G401.6 (cell line): ENCODE measurements at regions not wholly inside any gene's neighbourhood (a gene's known extent, or its start where the extent isn't known, plus 50 kb on each side); places are given as distances from the start of the nearest gene placed in this dataset.

Experiments
- FAIRE-seq: peaks from 2 replicates; lab custom pipeline; 2012; peaks lifted over from hg19 to GRCh38; lab: Jason Lieb, UNC

- no peak for FAIRE-seq
Observed at GRCh38 chr5:142474431-142475094, 149.7 kb upstream of the SPRY4 start.

- FAIRE-seq: no peak
Observed at GRCh38 chr5:142473038-142473437, 148.2 kb upstream of the SPRY4 start.

DNA sequence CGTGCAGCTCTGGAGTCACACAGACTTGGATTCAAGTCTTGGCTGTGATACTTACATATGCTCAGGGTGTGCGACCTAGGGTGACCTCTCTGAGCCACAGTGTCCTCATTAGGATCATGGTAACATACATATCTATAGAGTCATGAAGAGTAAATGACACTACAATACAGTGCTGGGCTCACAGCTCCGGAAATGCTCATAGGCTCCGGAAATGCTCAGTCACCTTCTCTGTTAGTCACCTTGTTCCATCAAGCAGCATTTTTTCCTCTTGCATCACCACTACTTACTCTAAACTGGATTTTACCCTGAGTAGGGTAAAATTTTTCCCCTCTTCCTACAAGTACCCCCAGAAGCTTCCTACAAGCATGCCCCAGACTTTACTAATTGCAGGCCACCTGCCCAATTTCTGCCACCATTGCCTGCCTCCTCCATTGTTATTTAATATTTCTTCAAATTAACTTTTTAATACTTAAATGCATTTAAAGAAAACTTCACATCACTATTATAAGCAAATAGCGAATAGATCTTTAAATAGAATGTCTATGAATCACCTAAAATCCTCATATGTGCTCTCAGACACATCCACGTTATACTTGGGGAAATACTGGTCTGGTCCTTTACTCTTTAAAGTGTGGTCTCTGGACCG, 147.6 kb upstream of the SPRY4 start:
- no peak for FAIRE-seq

DNA sequence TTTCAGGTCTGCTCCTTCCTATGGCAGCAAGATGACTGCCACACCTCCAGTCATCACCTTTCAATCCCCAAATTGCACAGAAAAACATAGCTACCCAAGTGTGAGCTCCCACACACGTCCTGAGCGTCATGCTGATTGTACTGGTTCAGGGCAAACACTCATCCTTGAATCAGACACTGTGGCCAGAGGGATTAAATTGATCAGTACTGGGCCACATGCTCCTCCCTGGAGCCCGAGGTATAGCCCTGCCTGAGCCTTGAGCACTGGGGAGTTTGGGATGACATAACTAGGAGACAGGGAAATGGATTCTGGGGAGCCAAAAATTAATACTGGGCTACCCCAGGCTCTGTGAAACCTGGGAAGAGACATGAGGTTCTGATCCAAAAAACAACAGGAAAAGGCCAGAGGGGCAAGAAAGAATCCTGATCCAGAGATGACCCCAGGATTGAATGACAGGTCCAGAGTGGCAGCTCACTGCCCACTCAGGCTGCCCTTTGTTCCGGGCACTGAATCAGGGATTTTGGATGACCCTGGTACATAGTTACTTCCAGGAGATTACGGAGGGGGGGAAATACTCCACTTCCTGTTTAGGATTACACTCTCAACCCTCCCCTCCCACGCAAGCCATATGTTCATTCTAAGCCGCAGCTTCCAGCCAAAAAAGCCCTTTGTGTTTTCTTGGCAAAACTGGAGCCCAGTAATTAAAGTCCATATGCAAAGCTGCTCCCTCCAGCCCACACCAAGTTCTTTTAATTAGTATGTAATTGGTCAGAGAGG, 141.6 kb upstream of the SPRY4 start:
- no peak for FAIRE-seq

DNA sequence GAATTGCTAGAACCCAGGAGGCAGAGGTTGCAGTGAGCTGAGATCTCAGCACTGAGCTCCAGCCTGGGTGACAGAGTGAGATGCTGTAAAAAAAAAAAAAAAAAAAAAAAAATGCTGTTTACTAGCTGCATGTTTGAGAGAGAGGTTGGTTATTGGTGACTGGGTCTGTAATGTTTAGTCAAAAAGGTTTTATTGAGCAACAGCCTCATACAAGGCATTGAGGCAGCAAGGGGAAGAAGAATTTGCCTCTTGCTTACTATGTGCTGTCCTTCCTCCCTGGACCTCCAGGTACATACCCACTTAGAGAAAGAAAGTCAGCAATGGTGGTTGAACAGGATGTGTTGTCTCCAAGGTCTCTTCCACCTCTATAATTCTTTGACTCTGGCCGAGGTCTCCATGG, 140.7 kb upstream of the SPRY4 start:
- FAIRE-seq: no peak

GRCh38 chr5:142463904-142464303, 139.1 kb upstream of the SPRY4 start:
- FAIRE-seq: no peak

DNA sequence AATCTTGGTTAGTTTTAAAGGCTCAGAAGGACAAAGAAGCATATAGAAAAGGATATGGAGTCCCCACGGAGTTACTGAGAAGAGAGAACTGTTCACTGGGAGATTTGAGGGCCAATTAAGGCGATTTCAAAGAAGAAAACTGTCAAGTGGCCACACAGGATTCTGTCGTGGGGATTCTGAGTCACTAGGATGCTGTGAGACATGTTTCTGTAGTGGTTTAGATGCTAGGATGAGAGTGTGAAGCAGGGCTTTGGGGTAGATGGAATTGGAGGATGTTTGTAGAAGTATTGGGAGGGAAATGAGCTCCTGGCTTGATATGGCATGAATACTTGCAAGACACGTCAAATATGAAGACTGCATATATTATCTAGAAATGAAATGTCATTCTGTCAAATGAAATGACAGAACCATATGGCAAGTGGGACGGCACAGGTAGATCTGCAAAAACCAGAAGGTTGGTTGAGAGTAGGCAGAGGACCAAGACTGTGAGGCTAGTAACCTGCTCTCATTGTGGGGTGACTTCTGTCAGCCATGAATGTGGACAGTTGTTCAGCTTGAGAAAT, 136.3 kb upstream of the SPRY4 start:
- FAIRE-seq: no peak

GRCh38 chr5:142459209-142459608, 134.4 kb upstream of the SPRY4 start:
- FAIRE-seq: no peak

GRCh38 chr5:142455856-142456255, 131.0 kb upstream of the SPRY4 start:
- no peak for FAIRE-seq

- no peak for FAIRE-seq
Observed at GRCh38 chr5:142453932-142454331, 129.1 kb upstream of the SPRY4 start.

- peak; percentile 62 for FAIRE-seq
Observed at GRCh38 chr5:142450419-142450818, 125.6 kb upstream of the SPRY4 start.

- FAIRE-seq: no peak
Observed at GRCh38 chr5:142447887-142448286, 123.1 kb upstream of the SPRY4 start.

DNA sequence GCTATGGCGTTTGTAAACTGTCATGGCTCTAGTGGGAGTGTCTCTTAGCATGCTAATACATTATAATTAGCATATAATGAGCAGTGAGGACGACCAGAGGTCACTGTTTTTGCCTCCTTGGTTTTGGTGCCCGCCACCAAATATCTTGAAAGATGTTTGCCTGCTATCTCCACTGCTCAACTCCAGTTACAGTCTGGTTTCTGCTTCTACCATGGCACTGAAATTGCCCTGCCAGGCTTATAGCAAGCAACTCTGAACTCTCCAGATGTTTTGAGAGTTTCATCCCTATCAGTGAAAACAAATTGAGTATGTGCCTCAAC, 122.1 kb upstream of the SPRY4 start:
- no peak for FAIRE-seq

DNA sequence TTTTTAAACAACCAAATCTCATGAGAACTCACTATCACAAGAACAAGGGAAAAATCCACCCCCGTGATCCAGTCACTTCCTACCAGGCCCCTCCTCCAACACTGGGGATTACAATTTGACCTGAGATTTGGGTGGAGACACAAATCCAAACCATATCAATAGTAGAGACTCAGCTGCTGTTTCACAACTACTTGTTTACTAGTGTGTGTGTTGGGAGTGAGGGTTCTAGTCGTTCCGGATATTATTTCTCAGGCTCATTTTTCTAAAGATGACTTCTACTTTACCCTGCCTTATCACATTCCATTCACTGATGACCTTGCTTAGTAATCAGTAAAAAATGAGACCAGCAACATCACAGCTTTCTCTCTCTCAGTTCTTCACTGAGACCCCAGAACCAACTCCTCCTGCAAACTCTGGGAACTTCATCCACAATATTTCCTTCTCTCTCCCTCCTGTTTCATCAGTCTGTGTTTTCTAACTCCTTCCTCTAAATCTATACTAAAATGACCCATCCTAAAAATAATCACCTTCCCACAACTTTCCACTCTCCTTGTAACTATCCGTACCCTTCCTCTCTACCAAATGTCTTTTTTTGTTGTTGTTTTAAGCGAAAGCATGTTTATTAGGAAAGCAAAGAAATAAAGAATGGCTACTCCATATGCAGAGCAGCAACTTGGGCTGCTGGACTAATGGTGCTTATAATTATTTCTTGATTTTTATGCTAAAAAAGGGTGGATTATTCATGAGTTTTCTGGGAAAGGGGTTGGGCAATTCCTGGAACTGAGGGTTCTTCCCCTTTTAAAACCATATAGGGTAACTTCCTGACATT, 121.5 kb upstream of the SPRY4 start:
- FAIRE-seq: no peak

- FAIRE-seq: no peak
Observed at GRCh38 chr5:142445266-142445665, 120.4 kb upstream of the SPRY4 start.

DNA sequence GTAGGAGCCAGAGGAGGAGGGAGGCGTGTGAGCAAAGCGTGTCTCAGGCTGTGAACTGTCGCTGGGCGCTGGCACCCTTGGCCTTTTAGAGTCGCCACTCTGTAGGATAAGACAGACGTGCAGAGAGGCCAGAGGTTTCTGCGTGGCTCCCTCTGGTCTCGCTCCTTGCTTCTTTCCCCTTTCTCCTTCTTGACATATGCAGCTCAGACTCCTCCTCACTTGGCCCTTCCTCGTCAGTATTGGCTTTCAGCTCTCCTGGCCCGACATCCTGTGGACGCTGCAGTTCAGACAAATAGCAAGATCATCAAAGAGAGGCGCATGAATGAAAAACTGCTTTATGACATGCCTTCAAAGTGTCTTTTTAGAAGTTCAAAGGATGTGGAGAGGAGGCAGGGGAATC, 116.8 kb upstream of the SPRY4 start:
- no peak for FAIRE-seq

- FAIRE-seq: no peak
Observed at GRCh38 chr5:142439207-142439860, 114.5 kb upstream of the SPRY4 start.

GRCh38 chr5:142438573-142438972, 113.8 kb upstream of the SPRY4 start:
- FAIRE-seq: no peak

DNA sequence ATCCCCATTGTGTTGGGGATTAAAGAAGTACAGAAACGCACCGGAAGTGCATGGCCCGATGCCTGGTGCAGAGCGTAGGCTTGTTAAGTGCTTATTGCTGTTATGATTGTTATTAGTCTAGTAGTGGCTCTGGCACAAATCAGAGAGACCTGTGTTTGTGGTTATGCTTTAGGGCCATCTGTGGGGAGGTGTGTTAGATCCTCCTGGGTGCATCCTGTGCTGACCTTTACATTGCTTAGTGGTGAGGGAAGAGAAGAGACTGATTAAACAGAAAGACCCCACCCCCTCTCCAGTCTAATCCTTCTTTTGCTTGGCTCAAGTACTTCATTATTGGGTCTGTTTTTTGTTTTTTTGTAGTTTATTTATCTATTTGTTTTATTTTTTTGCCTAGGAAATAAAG, 112.7 kb upstream of the SPRY4 start:
- FAIRE-seq: no peak

- no peak for FAIRE-seq
Observed at GRCh38 chr5:142435410-142436115, 110.7 kb upstream of the SPRY4 start.

- no peak for FAIRE-seq
Observed at GRCh38 chr5:142434322-142434612, 109.4 kb upstream of the SPRY4 start.
